Nephron progenitor cell (in vitro differentiated cells): ENCODE measurements at regions not wholly inside any gene's neighbourhood (a gene's known extent, or its start where the extent isn't known, plus 50 kb on each side); places are given as distances from the start of the nearest gene placed in this dataset.
"Not testable (repeated sequence)": the region's sequence is repeated elsewhere in the genome, so short reads cannot be mapped to it uniquely, and the experiment has no call there.

Experiments
- DNase-seq: peaks from one replicate; pipeline ENCODE4 v3.0.0; 2021
- H3K27ac Mint-ChIP-seq: 2 replicates; pipeline ENCODE4 v1.8.0; 2021; ENCODE audit warnings: mild to moderate bottlenecking, moderate library complexity, mixed read lengths
- H3K27me3 Mint-ChIP-seq: 2 replicates; pipeline ENCODE4 v1.8.0; 2021; ENCODE audit warnings: mild to moderate bottlenecking, low read depth, mixed read lengths; ENCODE audit not compliant: poor library complexity
- H3K36me3 Mint-ChIP-seq: 2 replicates; pipeline ENCODE4 v1.8.0; 2021; ENCODE audit warnings: low read depth, mixed read lengths
- H3K4me1 Mint-ChIP-seq: 2 replicates; pipeline ENCODE4 v1.8.0; 2021; ENCODE audit warnings: mixed read lengths
- H3K4me3 Mint-ChIP-seq: 2 replicates; pipeline ENCODE4 v1.8.0; 2021; ENCODE audit warnings: mild to moderate bottlenecking, moderate library complexity, mixed read lengths
- H3K9me3 Mint-ChIP-seq: 2 replicates; pipeline ENCODE4 v1.8.0; 2021; ENCODE audit warnings: mild to moderate bottlenecking, moderate library complexity, mixed read lengths
- CTCF ChIP-seq: fragments of 200-600 bp; sonication (generic); IDR thresholded peaks from 2 replicates; pipeline ENCODE4 v1.5.0; 2021; ENCODE audit warnings: antibody characterized with exemption

GRCh38 chr7:12827920-12828319 lies 140.5 kb downstream of the ARL4A start:
- Mint-ChIP-seq H3K27ac (no peak overlapping the region), H3K4me3 (no peak overlapping the region), H3K9me3 (peaks cover 20% of the 10 kb centered on the region), H3K4me1 (no peaks in the 10 kb centered on the region), H3K27me3 (peaks cover 5% of the 10 kb centered on the region), H3K36me3 (peaks cover 6% of the 10 kb centered on the region)
- no peak for TF ChIP-seq CTCF
- DNase-seq, result no peak

DNA sequence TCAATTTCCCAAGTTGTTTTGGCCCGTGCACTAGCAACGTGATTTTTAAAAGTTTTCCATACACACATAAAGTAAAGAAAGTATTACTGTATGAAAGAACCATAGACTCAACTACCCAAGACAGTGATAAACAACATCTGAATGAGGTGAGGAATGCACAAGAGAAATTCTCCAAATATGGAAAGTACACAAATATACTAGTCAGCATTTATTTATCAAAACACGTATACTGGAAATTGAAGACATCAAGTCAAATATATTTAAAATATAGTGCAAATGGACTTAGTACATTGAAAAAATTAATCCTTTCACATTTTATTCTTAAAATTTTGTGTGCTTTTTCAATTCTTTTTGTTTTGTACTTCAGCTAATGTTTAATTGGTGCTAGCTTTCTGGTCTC lies 143.6 kb downstream of the ARL4A start:
- H3K9me3 Mint-ChIP-seq, result peaks cover 24% of the 10 kb centered on the region
- TF ChIP-seq CTCF, result no peak
- H3K27ac Mint-ChIP-seq, result no peak overlapping the region
- no peaks in the 10 kb centered on the region for H3K4me1 Mint-ChIP-seq
- DNase-seq, result no peak
- no peaks in the 10 kb centered on the region for H3K27me3 Mint-ChIP-seq
- H3K36me3 Mint-ChIP-seq, result peaks cover 8% of the 10 kb centered on the region
- H3K4me3 Mint-ChIP-seq, result no peak overlapping the region

DNA sequence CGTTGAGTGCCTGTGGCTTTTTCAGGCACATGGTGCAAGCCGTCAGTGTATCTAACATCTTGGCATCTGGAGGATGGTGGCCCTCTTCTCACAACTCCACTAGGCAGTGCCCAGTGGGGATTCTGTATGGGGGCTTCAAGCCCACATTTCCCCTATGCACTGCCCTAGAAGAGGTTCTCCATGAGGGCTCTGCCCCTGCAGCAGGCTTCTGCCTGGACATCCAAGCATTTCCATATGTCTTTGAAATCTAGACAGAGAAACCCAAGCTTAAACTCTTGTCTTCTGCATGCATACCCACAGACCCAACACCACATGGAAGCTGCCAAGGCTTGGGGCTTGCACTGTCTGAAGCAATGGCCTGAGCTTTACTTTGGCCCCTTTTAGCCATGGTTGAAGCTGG lies 146.4 kb downstream of the ARL4A start:
- Mint-ChIP-seq H3K36me3 (peaks cover 8% of the 10 kb centered on the region), H3K9me3 (peaks cover 24% of the 10 kb centered on the region), H3K4me1 (no peaks in the 10 kb centered on the region), H3K27me3 (no peaks in the 10 kb centered on the region), H3K4me3 (no peak overlapping the region), H3K27ac (no peak overlapping the region)
- TF ChIP-seq CTCF, result no peak
- DNase-seq, result no peak

- TF ChIP-seq CTCF, result no peak
- DNase-seq, result no peak
- no peak overlapping the region for H3K27ac Mint-ChIP-seq
- H3K36me3 Mint-ChIP-seq, result peaks cover 8% of the 10 kb centered on the region
- peaks cover under 1% of the 10 kb centered on the region for H3K4me1 Mint-ChIP-seq
- no peak overlapping the region for H3K4me3 Mint-ChIP-seq
- H3K27me3 Mint-ChIP-seq, result no peaks in the 10 kb centered on the region
- peaks cover 24% of the 10 kb centered on the region for H3K9me3 Mint-ChIP-seq
These were observed 147.3 kb downstream of the ARL4A start for GRCh38 chr7:12834782-12835181.

GRCh38 chr7:12839508-12840153 lies 152.2 kb downstream of the ARL4A start:
- TF ChIP-seq CTCF, result no peak
- no peak overlapping the region for H3K27ac Mint-ChIP-seq

DNA sequence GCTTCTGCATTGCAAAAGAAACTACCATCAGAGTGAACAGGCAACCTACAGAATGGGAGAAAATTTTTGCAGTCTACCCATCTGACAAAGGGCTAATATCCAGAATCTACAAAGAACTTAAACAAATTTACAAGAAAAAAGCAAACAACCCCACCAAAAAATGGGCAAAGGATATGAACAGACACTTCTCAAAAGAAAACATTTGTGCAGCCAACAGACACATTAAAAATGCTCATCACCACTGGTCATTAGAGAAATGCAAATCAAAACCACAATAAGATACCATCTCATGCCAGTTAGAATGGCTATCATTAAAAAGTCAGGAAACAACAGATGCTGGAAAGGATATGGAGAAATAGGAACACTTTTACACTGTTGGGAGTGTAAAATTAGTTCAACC lies 157.3 kb downstream of the ARL4A start:
- H3K27ac Mint-ChIP-seq, H3K4me3 Mint-ChIP-seq, DNase-seq, H3K4me1 Mint-ChIP-seq, H3K27me3 Mint-ChIP-seq: not testable (repeated sequence)
- H3K36me3 Mint-ChIP-seq, result peaks cover 37% of the 10 kb centered on the region
- H3K9me3 Mint-ChIP-seq, result peaks cover 66% of the 10 kb centered on the region

More at GRCh38 chr7:12839508-12840153, 152.2 kb downstream of the ARL4A start:
- H3K4me1 Mint-ChIP-seq, result peaks cover 7% of the 10 kb centered on the region
- no peak overlapping the region for H3K4me3 Mint-ChIP-seq
- peak; percentile 29 for DNase-seq
- peaks cover 2% of the 10 kb centered on the region for H3K27me3 Mint-ChIP-seq
- H3K36me3 Mint-ChIP-seq, result peaks cover 36% of the 10 kb centered on the region
- peaks cover 45% of the 10 kb centered on the region for H3K9me3 Mint-ChIP-seq
